H1 (cell line): ENCODE measurements at regions not wholly inside any gene's neighbourhood (a gene's known extent, or its start where the extent isn't known, plus 50 kb on each side); places are given as distances from the start of the nearest gene placed in this dataset.

Experiments
- CTCF ChIP-seq, 3 experiments: IDR thresholded peaks; 1 replicate in 2 of 3; 2 replicates in 1 of 3; pipeline versions ENCODE4 v1.5.1 to v1.6.1; 2011; ENCODE audit warnings: low read length in 3 of 3, mild to moderate bottlenecking in 3 of 3, inconsistent platforms in 2 of 3, low read depth in 1 of 3, moderate library complexity in 1 of 3; ENCODE audit not compliant: insufficient read depth in 1 of 3; ENCODE audit errors: control extremely low read depth in 1 of 3
- EZH2 ChIP-seq: fragments of 200-600 bp; sonication (generic); IDR thresholded peaks from 2 replicates; pipeline ENCODE4 v1.7.1; 2012; ENCODE audit warnings: low read depth, mild to moderate bottlenecking, moderate library complexity, low read length, inconsistent platforms; ENCODE audit not compliant: severe bottlenecking
- JUN ChIP-seq: IDR thresholded peaks from 2 replicates; pipeline ENCODE4 v1.6.1; 2011; ENCODE audit warnings: low read depth, mild to moderate bottlenecking, improper control_type of control experiment, low read length
- KDM1A ChIP-seq: fragments of 200-600, 300-600 bp; sonication (generic); IDR thresholded peaks from 2 replicates; pipeline ENCODE4 v1.7.1; 2016; ENCODE audit warnings: mild to moderate bottlenecking, low read length, borderline replicate concordance
- POLR2A ChIP-seq, 2 experiments: IDR thresholded peaks; 1 replicate in 1 of 2; 2 replicates in 1 of 2; pipeline ENCODE4 v1.6.1; 2011; ENCODE audit warnings: low read depth in 2 of 2, low read length in 2 of 2, mild to moderate bottlenecking in 2 of 2; ENCODE audit errors: control extremely low read depth in 1 of 2
- RAD21 ChIP-seq, 2 experiments: IDR thresholded peaks in 1 of 2; conservative IDR thresholded peaks in 1 of 2; 2 replicates each; pipeline ENCODE4 v1.6.1; 2011; ENCODE audit warnings: low read depth in 2 of 2, low read length in 2 of 2, improper control_type of control experiment in 1 of 2, inconsistent platforms in 1 of 2, mild to moderate bottlenecking in 1 of 2, moderate library complexity in 1 of 2
- SP2 ChIP-seq: IDR thresholded peaks from 2 replicates; pipeline ENCODE4 v1.6.1; 2012; ENCODE audit warnings: mild to moderate bottlenecking, low read length, inconsistent platforms
- TBP ChIP-seq: IDR thresholded peaks from 2 replicates; pipeline ENCODE4 v1.6.1; 2011; ENCODE audit warnings: low read depth, low read length, improper control_type of control experiment
- TEAD4 ChIP-seq: IDR thresholded peaks from 2 replicates; pipeline ENCODE4 v1.6.1; 2012; ENCODE audit warnings: low read depth, low read length, inconsistent platforms, mixed read lengths
- YY1 ChIP-seq: IDR thresholded peaks from 2 replicates; pipeline ENCODE4 v1.6.1; 2011; ENCODE audit warnings: low read depth, mild to moderate bottlenecking, low read length

DNA sequence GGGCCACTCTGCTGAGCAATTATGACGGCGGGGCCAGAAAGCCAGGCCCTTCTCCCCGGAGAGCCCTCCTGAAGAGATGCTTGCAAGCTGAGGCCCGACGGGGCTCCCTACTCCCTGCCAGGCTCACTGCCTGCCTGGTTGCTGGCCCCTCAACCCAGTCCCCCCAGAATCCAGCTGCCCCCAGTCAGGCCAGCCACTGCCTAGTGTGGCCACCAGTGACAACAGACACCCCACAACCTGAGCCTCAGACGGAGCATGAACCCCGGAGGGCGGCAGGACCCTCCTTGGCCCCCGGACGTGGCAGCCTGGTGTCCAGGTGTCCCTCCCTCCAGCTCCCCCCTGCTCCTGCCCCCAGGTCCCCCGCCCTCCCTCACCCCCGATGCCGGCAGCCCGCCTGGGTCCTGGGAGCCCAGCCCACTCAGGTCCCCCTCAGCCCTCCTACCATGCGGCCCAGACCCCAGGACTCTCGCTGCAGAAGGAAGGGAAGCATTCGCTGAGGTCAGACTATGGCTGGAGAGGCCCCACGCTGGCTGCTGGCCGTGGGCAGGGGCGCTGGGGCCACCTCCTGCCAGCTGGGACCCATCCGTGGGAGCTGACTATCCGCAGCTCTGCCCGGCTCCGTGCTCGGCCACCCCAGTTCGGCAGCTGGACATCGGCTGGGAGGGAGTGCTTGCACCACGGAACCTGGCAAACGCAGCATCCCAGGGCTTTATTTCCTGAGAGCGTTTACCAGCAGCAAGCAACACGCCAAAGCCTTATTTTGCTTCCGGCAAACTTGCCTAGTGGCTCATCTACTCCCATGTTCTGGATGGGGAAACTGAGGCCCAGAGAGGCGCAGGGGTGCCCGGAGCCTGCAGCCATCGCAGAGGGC is 89.8 kb downstream of the UNCX start:
- TF ChIP-seq POLR2A (IDR thresholded peaks at IDR 0.05; ENCODE audit: control extremely low read depth in 1 of 2, low read depth in 2 of 2, low read length in 2 of 2): no peak
- TF ChIP-seq CTCF (IDR thresholded peaks at IDR 0.05; ENCODE audit: control extremely low read depth in 1 of 3, insufficient read depth in 1 of 3, low read depth in 1 of 3, low read length in 3 of 3): no peak
- no peak for TF ChIP-seq JUN
- no peak for TF ChIP-seq TBP
- no peak for TF ChIP-seq KDM1A
- no peak for TF ChIP-seq TEAD4
- TF ChIP-seq SP2: no peak
- no peak for TF ChIP-seq EZH2
- TF ChIP-seq RAD21 (IDR thresholded peaks at IDR 0.05 in 1 of 2, conservative IDR thresholded peaks at IDR 0.05 in 1 of 2; ENCODE audit: low read depth in 2 of 2, low read length in 2 of 2): no peak
- TF ChIP-seq YY1: no peak
